ENCODE measurements at regions not wholly inside any gene's neighbourhood (a gene's known extent, or its start where the extent isn't known, plus 50 kb on each side); places are given as distances from the start of the nearest gene placed in this dataset.

DNA sequence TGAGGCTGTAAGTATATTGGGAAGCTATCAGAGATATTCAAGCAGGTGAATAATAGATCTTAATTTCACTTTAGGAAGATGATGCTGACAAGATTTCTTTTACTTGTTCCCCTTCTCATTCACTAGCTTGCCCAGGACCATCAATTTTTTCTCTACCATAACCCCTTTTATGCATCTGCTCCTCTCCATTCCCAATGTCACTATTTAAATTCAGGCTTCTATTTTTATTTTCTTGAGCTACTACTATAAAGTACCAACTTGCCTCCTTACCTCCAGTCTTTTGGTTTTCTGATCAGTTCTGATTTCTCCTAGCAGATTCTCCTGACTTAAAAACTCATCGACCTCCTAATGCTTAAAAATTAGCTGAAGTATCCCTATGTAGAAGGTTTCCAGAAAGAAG lies 97.7 kb upstream of the SMIM30 start:
- Mint-ChIP-seq H3K36me3 (no peaks in the 10 kb centered on the region), H3K4me3 (no peak overlapping the region), H3K27me3 (ENCODE audit: low read depth in 3 of 3) (peaks cover 0 to 1% (median 0%) of the 10 kb centered on the region in 3 donors), H3K27ac (no peak overlapping the region), H3K4me1 (no peaks in the 10 kb centered on the region), H3K9me3 (peaks cover 0 to 2% (median 0%) of the 10 kb centered on the region in 7 donors)
- Histone ChIP-seq H3K79me2 (ENCODE audit: insufficient read depth, low read length) (no peaks in the 10 kb centered on the region), H3K4me1 (ENCODE audit: control insufficient read depth in 1 of 2, insufficient read depth in 2 of 2, low read length in 2 of 2) (no peaks in the 10 kb centered on the region), H3K9me3 (replicated peaks in 1 of 2; ENCODE audit: control insufficient read depth in 1 of 2, insufficient read depth in 1 of 2, low read length in 2 of 2) (no peaks in the 10 kb centered on the region), H3K27ac (ENCODE audit: low read depth in 1 of 2, low read length in 2 of 2) (no peak overlapping the region), H3K9ac (ENCODE audit: insufficient read depth, low read length, poor library complexity, severe bottlenecking) (no peak overlapping the region), H3K4me2 (replicated peaks; ENCODE audit: extremely low read depth, low read length, poor library complexity, severe bottlenecking) (no peak overlapping the region), H3K36me3 (replicated peaks in 1 of 2; ENCODE audit: control insufficient read depth in 1 of 2, insufficient read depth in 2 of 2, low read length in 2 of 2) (no peaks in the 10 kb centered on the region), H3K27me3 (ENCODE audit: control insufficient read depth in 2 of 2, insufficient read depth in 2 of 2, low read length in 2 of 2) (no peaks in the 10 kb centered on the region), H2AFZ (ENCODE audit: insufficient read depth, low read depth, low read length, poor library complexity, severe bottlenecking) (no peak overlapping the region), H3K4me3 (replicated peaks in 1 of 3; ENCODE audit: low read depth in 2 of 3, low read length in 3 of 3) (no peak overlapping the region), H4K20me1 (ENCODE audit: insufficient read depth, low read length) (no peaks in the 10 kb centered on the region)
- no CpG with 5 or more reads among the region's 1 CpG for WGBS (ENCODE audit: insufficient coverage)
- TF ChIP-seq, protein P1, sequence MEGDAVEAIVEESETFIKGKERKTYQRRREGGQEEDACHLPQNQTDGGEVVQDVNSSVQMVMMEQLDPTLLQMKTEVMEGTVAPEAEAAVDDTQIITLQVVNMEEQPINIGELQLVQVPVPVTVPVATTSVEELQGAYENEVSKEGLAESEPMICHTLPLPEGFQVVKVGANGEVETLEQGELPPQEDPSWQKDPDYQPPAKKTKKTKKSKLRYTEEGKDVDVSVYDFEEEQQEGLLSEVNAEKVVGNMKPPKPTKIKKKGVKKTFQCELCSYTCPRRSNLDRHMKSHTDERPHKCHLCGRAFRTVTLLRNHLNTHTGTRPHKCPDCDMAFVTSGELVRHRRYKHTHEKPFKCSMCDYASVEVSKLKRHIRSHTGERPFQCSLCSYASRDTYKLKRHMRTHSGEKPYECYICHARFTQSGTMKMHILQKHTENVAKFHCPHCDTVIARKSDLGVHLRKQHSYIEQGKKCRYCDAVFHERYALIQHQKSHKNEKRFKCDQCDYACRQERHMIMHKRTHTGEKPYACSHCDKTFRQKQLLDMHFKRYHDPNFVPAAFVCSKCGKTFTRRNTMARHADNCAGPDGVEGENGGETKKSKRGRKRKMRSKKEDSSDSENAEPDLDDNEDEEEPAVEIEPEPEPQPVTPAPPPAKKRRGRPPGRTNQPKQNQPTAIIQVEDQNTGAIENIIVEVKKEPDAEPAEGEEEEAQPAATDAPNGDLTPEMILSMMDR (IDR thresholded peaks at IDR 0.05): no peak
- intact Hi-C loops (cut with micrococcal nuclease): no loop called here
- no peak for DNase-seq

GRCh38 chr7:113209449-113210203 lies 91.3 kb upstream of the SMIM30 start:
- no peak overlapping the region for H3K4me3 ChIP-seq (replicated peaks in 1 of 3; ENCODE audit: low read depth in 2 of 3, low read length in 3 of 3)
- H4K20me1 ChIP-seq (ENCODE audit: insufficient read depth, low read length): no peaks in the 10 kb centered on the region
- no peaks in the 10 kb centered on the region for H3K27me3 ChIP-seq (ENCODE audit: control insufficient read depth in 2 of 2, insufficient read depth in 2 of 2, low read length in 2 of 2)
- no peaks in the 10 kb centered on the region for H3K9me3 Mint-ChIP-seq
- intact Hi-C loops (cut with micrococcal nuclease): no loop called here
- H3K4me2 ChIP-seq (replicated peaks; ENCODE audit: extremely low read depth, low read length, poor library complexity, severe bottlenecking): no peak overlapping the region
- no peaks in the 10 kb centered on the region for H3K79me2 ChIP-seq (ENCODE audit: insufficient read depth, low read length)
- no peak overlapping the region for H3K27ac ChIP-seq (ENCODE audit: low read depth in 1 of 2, low read length in 2 of 2)
- H3K4me1 Mint-ChIP-seq: no peaks in the 10 kb centered on the region
- no CpG with 5 or more reads among the region's 1 CpG for WGBS (ENCODE audit: insufficient coverage)
- H3K36me3 ChIP-seq (replicated peaks in 1 of 2; ENCODE audit: control insufficient read depth in 1 of 2, insufficient read depth in 2 of 2, low read length in 2 of 2): no peaks in the 10 kb centered on the region
- no peaks in the 10 kb centered on the region for H3K27me3 Mint-ChIP-seq (ENCODE audit: low read depth in 3 of 3)
- H3K9ac ChIP-seq (ENCODE audit: insufficient read depth, low read length, poor library complexity, severe bottlenecking): no peak overlapping the region
- no peak overlapping the region for H3K4me3 Mint-ChIP-seq
- TF ChIP-seq, protein P1 (IDR thresholded peaks at IDR 0.05): no peak
- H3K36me3 Mint-ChIP-seq: no peaks in the 10 kb centered on the region
- no peak overlapping the region for H2AFZ ChIP-seq (ENCODE audit: insufficient read depth, low read depth, low read length, poor library complexity, severe bottlenecking)
- H3K9me3 ChIP-seq (replicated peaks in 1 of 2; ENCODE audit: control insufficient read depth in 1 of 2, insufficient read depth in 1 of 2, low read length in 2 of 2): no peaks in the 10 kb centered on the region
- no peaks in the 10 kb centered on the region for H3K4me1 ChIP-seq (ENCODE audit: control insufficient read depth in 1 of 2, insufficient read depth in 2 of 2, low read length in 2 of 2)
- no peak overlapping the region for H3K27ac Mint-ChIP-seq
- no peak for DNase-seq

Data from CD14-positive monocyte (primary cell).